ENCODE measurements at regions not wholly inside any gene's neighbourhood (a gene's known extent, or its start where the extent isn't known, plus 50 kb on each side); places are given as distances from the start of the nearest gene placed in this dataset.

DNA sequence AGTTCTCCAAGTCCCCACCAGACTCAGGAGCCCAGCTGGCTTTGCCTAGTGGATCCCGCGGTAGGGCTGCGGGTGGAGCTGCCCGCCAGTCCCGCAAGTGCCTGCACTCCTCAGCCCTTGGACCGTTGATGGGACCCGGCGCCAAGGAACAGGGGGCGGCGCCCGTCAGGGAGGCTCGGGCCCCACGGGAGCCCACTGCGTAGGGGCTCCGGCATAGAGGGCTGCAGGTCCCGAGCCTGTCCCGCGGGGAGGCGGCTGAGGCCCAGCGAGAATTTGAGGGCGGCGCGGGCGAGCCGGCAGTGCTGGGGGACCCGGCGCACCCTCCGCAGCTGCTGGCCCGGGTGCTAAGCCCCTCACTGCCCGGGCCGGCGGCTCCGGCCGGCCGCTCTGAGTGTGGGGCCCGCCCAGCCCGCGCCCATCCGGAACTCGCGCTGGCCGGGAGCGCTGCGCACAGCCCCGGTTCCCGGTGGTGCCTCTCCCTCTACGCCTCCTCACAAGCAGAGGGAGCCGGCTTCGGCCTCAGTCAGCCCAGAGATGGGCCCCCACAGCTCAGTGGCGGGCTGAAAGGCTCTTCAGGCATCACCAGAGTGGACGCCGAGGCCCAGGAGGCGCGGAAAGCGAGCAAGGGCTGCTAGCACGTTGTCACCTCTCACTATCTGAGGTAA, 452.4 kb upstream of the LRFN5 start:
- Histone ChIP-seq H3K36me3 (ENCODE audit: control insufficient read depth in 2 of 2, extremely low read depth in 1 of 2, insufficient read depth in 1 of 2, low read length in 1 of 2) (no peaks in the 10 kb centered on the region), H3K4me3 (ENCODE audit: control insufficient read depth in 1 of 2, extremely low read depth in 1 of 2, low read length in 1 of 2) (no peak overlapping the region), H3K9me3 (no peaks in the 10 kb centered on the region), H3K27ac (ENCODE audit: low read length) (no peak overlapping the region), H3K4me1 (ENCODE audit: control insufficient read depth in 1 of 2, extremely low read depth in 1 of 2, insufficient read depth in 2 of 2, low read length in 2 of 2) (no peaks in the 10 kb centered on the region), H3K27me3 (replicated peaks in 1 of 2; ENCODE audit: control insufficient read depth in 2 of 2, extremely low read depth in 1 of 2, insufficient read depth in 2 of 2, low read length in 1 of 2) (no peaks in the 10 kb centered on the region)
- H3K9me3 Mint-ChIP-seq, result peaks cover 0 to 6% (median 3%) of the 10 kb centered on the region in 3 donors
- H3K27ac Mint-ChIP-seq, result no peak overlapping the region
- H3K4me3 Mint-ChIP-seq, result no peak overlapping the region
- ATAC-seq (replicated peaks in 1 of 4), result no peak
- ChIA-PET POLR2A (no interaction called here), CTCF (no interaction called here)
- no peaks in the 10 kb centered on the region for H3K36me3 Mint-ChIP-seq
- H3K27me3 Mint-ChIP-seq, result no peaks in the 10 kb centered on the region
- WGBS (ENCODE audit: insufficient coverage), result 93% methylated on average over 3 of the region's 56 CpGs
- no peak for DNase-seq
- H3K4me1 Mint-ChIP-seq, result no peaks in the 10 kb centered on the region

DNA sequence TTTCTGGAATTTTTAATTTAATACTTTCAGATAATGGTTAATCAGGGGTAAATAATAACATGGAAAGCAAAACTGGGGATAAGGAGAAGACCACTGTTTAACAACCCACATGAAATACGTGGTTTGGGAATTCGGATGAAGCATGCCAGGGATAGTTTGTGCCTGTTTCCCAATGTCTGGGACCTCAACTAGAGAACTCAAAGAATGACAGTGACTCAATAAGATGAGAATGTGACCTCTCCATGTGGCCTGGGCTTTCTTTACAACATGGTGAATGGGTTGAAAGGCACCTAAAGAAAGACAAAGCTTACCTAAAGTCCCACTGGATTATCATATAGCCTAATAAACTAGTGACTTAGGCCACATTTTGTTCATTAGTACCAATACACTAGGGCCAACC, 460.3 kb upstream of the LRFN5 start:
- H3K27me3 Mint-ChIP-seq, result no peaks in the 10 kb centered on the region
- Histone ChIP-seq H3K36me3 (ENCODE audit: control insufficient read depth in 2 of 2, extremely low read depth in 1 of 2, insufficient read depth in 1 of 2, low read length in 1 of 2) (no peaks in the 10 kb centered on the region), H3K9me3 (no peaks in the 10 kb centered on the region), H3K27me3 (replicated peaks in 1 of 2; ENCODE audit: control insufficient read depth in 2 of 2, extremely low read depth in 1 of 2, insufficient read depth in 2 of 2, low read length in 1 of 2) (no peaks in the 10 kb centered on the region), H3K27ac (ENCODE audit: low read length) (no peak overlapping the region), H3K4me1 (ENCODE audit: control insufficient read depth in 1 of 2, extremely low read depth in 1 of 2, insufficient read depth in 2 of 2, low read length in 2 of 2) (no peaks in the 10 kb centered on the region), H3K4me3 (ENCODE audit: control insufficient read depth in 1 of 2, extremely low read depth in 1 of 2, low read length in 1 of 2) (no peak overlapping the region)
- no peaks in the 10 kb centered on the region for H3K9me3 Mint-ChIP-seq
- no peak overlapping the region for H3K27ac Mint-ChIP-seq
- no peak overlapping the region for H3K4me3 Mint-ChIP-seq
- DNase-seq (no peak), ATAC-seq (replicated peaks in 1 of 4) (no peak)
- H3K4me1 Mint-ChIP-seq, result no peaks in the 10 kb centered on the region
- ChIA-PET POLR2A (no interaction called here), CTCF (no interaction called here)
- no CpG with 5 or more reads among the region's 2 CpGs for WGBS (ENCODE audit: insufficient coverage)
- H3K36me3 Mint-ChIP-seq, result no peaks in the 10 kb centered on the region

DNA sequence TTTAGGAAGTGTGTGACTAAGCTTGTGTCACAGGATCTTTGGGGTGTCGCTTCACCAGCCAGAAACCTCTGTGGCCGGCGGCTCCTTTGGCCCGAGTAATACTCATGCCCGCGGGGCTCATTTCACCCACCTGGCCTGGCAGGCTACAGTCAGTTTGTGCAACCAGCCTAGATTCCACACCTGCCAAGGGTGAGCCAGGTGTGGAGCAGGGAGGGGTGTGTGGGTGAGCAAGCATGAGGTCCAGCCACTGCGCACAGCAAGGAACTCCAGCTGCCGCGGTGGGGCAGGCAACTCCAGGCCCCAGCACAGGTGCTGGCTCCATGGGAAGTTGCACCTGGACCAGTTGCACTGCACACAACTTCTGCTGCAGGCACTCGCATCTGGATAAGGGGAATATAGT, 462.3 kb upstream of the LRFN5 start:
- Mint-ChIP-seq H3K27me3 (no peaks in the 10 kb centered on the region), H3K9me3 (no peaks in the 10 kb centered on the region), H3K4me1 (no peaks in the 10 kb centered on the region), H3K27ac (no peak overlapping the region), H3K36me3 (no peaks in the 10 kb centered on the region), H3K4me3 (no peak overlapping the region)
- Histone ChIP-seq H3K4me3 (ENCODE audit: control insufficient read depth in 1 of 2, extremely low read depth in 1 of 2, low read length in 1 of 2) (no peak overlapping the region), H3K4me1 (ENCODE audit: control insufficient read depth in 1 of 2, extremely low read depth in 1 of 2, insufficient read depth in 2 of 2, low read length in 2 of 2) (no peaks in the 10 kb centered on the region), H3K9me3 (no peaks in the 10 kb centered on the region), H3K36me3 (ENCODE audit: control insufficient read depth in 2 of 2, extremely low read depth in 1 of 2, insufficient read depth in 1 of 2, low read length in 1 of 2) (no peaks in the 10 kb centered on the region), H3K27ac (ENCODE audit: low read length) (no peak overlapping the region), H3K27me3 (replicated peaks in 1 of 2; ENCODE audit: control insufficient read depth in 2 of 2, extremely low read depth in 1 of 2, insufficient read depth in 2 of 2, low read length in 1 of 2) (no peaks in the 10 kb centered on the region)
- WGBS (ENCODE audit: insufficient coverage), result no CpG with 5 or more reads among the region's 10 CpGs
- DNase-seq (no peak), ATAC-seq (replicated peaks in 1 of 4) (no peak)
- ChIA-PET CTCF (no interaction called here), POLR2A (no interaction called here)

DNA sequence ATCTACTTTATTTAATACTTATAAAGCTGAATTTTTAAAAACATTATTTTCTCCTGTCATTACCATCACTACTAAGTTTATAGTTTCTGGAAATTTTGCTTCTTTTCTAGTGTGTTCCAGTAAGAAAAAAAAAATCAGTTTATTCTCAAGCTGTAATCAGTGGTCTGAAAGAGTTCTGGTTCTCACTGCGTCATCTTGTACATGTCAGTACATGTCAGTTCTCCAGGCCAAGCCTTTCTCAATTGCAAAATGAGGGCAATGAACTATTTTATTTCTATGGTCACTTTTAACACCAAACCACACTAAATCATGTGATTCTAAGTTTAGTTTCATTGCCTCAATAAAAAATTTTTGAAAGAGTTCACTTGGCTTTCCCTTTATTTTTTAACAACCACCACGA, 468.9 kb upstream of the LRFN5 start:
- H3K36me3 ChIP-seq (ENCODE audit: control insufficient read depth in 2 of 2, extremely low read depth in 1 of 2, insufficient read depth in 1 of 2, low read length in 1 of 2), result no peaks in the 10 kb centered on the region
- no peak overlapping the region for H3K27ac ChIP-seq (ENCODE audit: low read length)
- DNase-seq (no peak), ATAC-seq (replicated peaks in 1 of 4) (no peak)
- Mint-ChIP-seq H3K4me3 (no peak overlapping the region), H3K36me3 (no peaks in the 10 kb centered on the region), H3K27me3 (no peaks in the 10 kb centered on the region), H3K27ac (no peak overlapping the region), H3K4me1 (no peaks in the 10 kb centered on the region), H3K9me3 (no peaks in the 10 kb centered on the region)
- no peaks in the 10 kb centered on the region for H3K9me3 ChIP-seq
- H3K27me3 ChIP-seq (replicated peaks in 1 of 2; ENCODE audit: control insufficient read depth in 2 of 2, extremely low read depth in 1 of 2, insufficient read depth in 2 of 2, low read length in 1 of 2), result no peaks in the 10 kb centered on the region
- ChIA-PET CTCF (no interaction called here), POLR2A (no interaction called here)
- WGBS (ENCODE audit: insufficient coverage), result no CpG with 5 or more reads among the region's 2 CpGs
- no peak overlapping the region for H3K4me3 ChIP-seq (ENCODE audit: control insufficient read depth in 1 of 2, extremely low read depth in 1 of 2, low read length in 1 of 2)
- H3K4me1 ChIP-seq (ENCODE audit: control insufficient read depth in 1 of 2, extremely low read depth in 1 of 2, insufficient read depth in 2 of 2, low read length in 2 of 2), result no peaks in the 10 kb centered on the region

DNA sequence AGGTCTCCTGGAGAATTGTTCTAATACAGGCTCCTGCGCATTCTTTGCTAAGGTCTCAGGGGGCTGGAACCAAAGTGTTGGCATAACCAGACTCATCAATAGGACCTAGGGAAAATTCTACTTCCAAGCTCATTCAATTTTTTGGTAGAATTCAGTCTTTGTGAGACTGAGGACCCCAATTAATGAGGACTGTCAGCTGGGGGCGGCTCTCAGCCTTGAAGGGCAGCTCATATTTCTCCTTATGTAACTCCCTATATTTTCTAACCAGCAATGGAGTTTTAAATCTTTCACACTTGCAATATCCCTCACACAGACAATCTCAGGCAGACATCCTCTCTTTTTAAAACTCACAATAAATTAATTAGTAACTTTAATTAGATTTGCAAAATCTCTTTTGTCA, 476.4 kb upstream of the LRFN5 start:
- ChIA-PET POLR2A (no interaction called here), CTCF (no interaction called here)
- H3K27ac Mint-ChIP-seq, result no peak overlapping the region
- no peaks in the 10 kb centered on the region for H3K36me3 Mint-ChIP-seq
- ATAC-seq (replicated peaks in 1 of 4) (no peak), DNase-seq (no peak)
- Histone ChIP-seq H3K27ac (ENCODE audit: low read length) (no peak overlapping the region), H3K9me3 (no peaks in the 10 kb centered on the region), H3K27me3 (replicated peaks in 1 of 2; ENCODE audit: control insufficient read depth in 2 of 2, extremely low read depth in 1 of 2, insufficient read depth in 2 of 2, low read length in 1 of 2) (no peaks in the 10 kb centered on the region), H3K4me1 (ENCODE audit: control insufficient read depth in 1 of 2, extremely low read depth in 1 of 2, insufficient read depth in 2 of 2, low read length in 2 of 2) (no peaks in the 10 kb centered on the region), H3K4me3 (ENCODE audit: control insufficient read depth in 1 of 2, extremely low read depth in 1 of 2, low read length in 1 of 2) (no peak overlapping the region), H3K36me3 (ENCODE audit: control insufficient read depth in 2 of 2, extremely low read depth in 1 of 2, insufficient read depth in 1 of 2, low read length in 1 of 2) (no peaks in the 10 kb centered on the region)
- 90% methylated on average over 2 of the region's 2 CpGs for WGBS (ENCODE audit: insufficient coverage)
- no peaks in the 10 kb centered on the region for H3K27me3 Mint-ChIP-seq
- no peak overlapping the region for H3K4me3 Mint-ChIP-seq
- peaks cover 0 to 6% (median 0%) of the 10 kb centered on the region in 3 donors for H3K9me3 Mint-ChIP-seq
- no peaks in the 10 kb centered on the region for H3K4me1 Mint-ChIP-seq

DNA sequence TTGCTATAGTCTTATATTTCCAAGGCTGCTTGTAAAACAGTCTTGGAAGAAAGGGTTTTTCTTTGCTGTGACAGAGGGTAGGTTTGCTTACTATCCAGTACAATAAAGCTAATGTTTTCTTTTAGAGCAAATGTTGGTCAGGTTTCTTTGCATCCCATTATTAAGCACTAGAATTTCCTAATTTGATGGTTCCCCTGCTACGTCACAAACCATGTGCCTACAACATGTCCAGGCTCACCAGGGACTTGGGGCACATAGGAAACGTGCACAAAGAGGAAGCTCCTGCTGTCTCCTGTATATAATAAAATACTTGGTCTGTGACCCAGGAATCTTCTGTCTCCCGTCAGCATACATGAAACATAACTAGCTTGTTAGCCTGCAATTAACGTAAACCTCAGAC, 486.3 kb upstream of the LRFN5 start:
- Mint-ChIP-seq H3K27ac (no peak overlapping the region), H3K4me3 (no peak overlapping the region), H3K27me3 (no peaks in the 10 kb centered on the region), H3K9me3 (peaks cover 0 to 5% (median 0%) of the 10 kb centered on the region in 3 donors), H3K36me3 (no peaks in the 10 kb centered on the region), H3K4me1 (no peaks in the 10 kb centered on the region)
- DNase-seq (no peak), ATAC-seq (replicated peaks in 1 of 4) (no peak)
- H3K36me3 ChIP-seq (ENCODE audit: control insufficient read depth in 2 of 2, extremely low read depth in 1 of 2, insufficient read depth in 1 of 2, low read length in 1 of 2), result no peaks in the 10 kb centered on the region
- CTCF ChIA-PET, result no interaction called here
- no peak overlapping the region for H3K27ac ChIP-seq (ENCODE audit: low read length)
- H3K27me3 ChIP-seq (replicated peaks in 1 of 2; ENCODE audit: control insufficient read depth in 2 of 2, extremely low read depth in 1 of 2, insufficient read depth in 2 of 2, low read length in 1 of 2), result no peaks in the 10 kb centered on the region
- POLR2A ChIA-PET, result no interaction called here
- WGBS (ENCODE audit: insufficient coverage), result no CpG with 5 or more reads among the region's 4 CpGs
- no peaks in the 10 kb centered on the region for H3K9me3 ChIP-seq
- H3K4me3 ChIP-seq (ENCODE audit: control insufficient read depth in 1 of 2, extremely low read depth in 1 of 2, low read length in 1 of 2), result no peak overlapping the region
- H3K4me1 ChIP-seq (ENCODE audit: control insufficient read depth in 1 of 2, extremely low read depth in 1 of 2, insufficient read depth in 2 of 2, low read length in 2 of 2), result no peaks in the 10 kb centered on the region

DNA sequence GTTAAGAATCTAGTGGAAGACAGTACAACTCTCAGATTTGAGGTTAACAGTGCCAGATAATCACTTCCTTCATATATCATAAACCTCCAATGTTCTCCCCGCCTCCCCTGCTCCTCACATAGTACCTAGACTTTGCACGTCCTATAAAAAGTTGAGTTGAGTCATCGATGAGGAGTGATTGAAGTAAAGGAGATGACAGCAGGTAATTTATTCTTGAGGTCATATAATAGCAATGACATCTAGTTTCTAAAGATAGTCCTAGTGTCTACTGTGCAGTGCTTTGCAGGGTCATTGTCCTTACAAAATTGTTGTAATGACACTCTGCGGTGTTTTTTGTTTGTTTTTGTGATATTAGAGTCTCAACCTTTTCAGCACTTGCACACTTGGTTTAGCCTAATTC, 510.5 kb upstream of the LRFN5 start:
- CTCF ChIA-PET, result no interaction called here
- no CpG with 5 or more reads among the region's 4 CpGs for WGBS (ENCODE audit: insufficient coverage)
- Mint-ChIP-seq H3K4me3 (no peak overlapping the region), H3K27me3 (no peaks in the 10 kb centered on the region), H3K4me1 (no peaks in the 10 kb centered on the region), H3K27ac (no peak overlapping the region), H3K36me3 (no peaks in the 10 kb centered on the region), H3K9me3 (peaks cover 7 to 11% (median 9%) of the 10 kb centered on the region in 3 donors)
- H3K9me3 ChIP-seq, result peaks cover 3% of the 10 kb centered on the region
- ATAC-seq (replicated peaks in 1 of 4) (no peak), DNase-seq (no peak)
- no peak overlapping the region for H3K27ac ChIP-seq (ENCODE audit: low read length)
- no peak overlapping the region for H3K4me3 ChIP-seq (ENCODE audit: control insufficient read depth in 1 of 2, extremely low read depth in 1 of 2, low read length in 1 of 2)
- no peaks in the 10 kb centered on the region for H3K4me1 ChIP-seq (ENCODE audit: control insufficient read depth in 1 of 2, extremely low read depth in 1 of 2, insufficient read depth in 2 of 2, low read length in 2 of 2)
- no peaks in the 10 kb centered on the region for H3K36me3 ChIP-seq (ENCODE audit: control insufficient read depth in 2 of 2, extremely low read depth in 1 of 2, insufficient read depth in 1 of 2, low read length in 1 of 2)
- POLR2A ChIA-PET, result interaction anchor here in 1 of 2 donors (0.8 kb wide), 1 partner anchor 31 kb away, joined by 4 read pairs; no protein-coding TSS in a partner anchor
- H3K27me3 ChIP-seq (replicated peaks in 1 of 2; ENCODE audit: control insufficient read depth in 2 of 2, extremely low read depth in 1 of 2, insufficient read depth in 2 of 2, low read length in 1 of 2), result no peaks in the 10 kb centered on the region
